ENCODE measurements at regions not wholly inside any gene's neighbourhood (a gene's known extent, or its start where the extent isn't known, plus 50 kb on each side); places are given as distances from the start of the nearest gene placed in this dataset.

- no peak for TF ChIP-seq CTCF (IDR thresholded peaks at IDR 0.05; ENCODE audit: extremely low read depth in 1 of 2, insufficient read depth in 1 of 2, low read depth in 1 of 2, low read length in 2 of 2)
- no peak for TF ChIP-seq EZH2 (IDR thresholded peaks at IDR 0.05; ENCODE audit: borderline replicate concordance, low read depth, low read length, severe bottlenecking)
- no peak for TF ChIP-seq MYC (IDR thresholded peaks at IDR 0.05; ENCODE audit: low read depth, low read length)
- TF ChIP-seq POLR2A (IDR thresholded peaks at IDR 0.05; ENCODE audit: low read depth, low read length), result no peak
- TF ChIP-seq POLR2AphosphoS5 (IDR thresholded peaks at IDR 0.05; ENCODE audit: insufficient read depth, low read depth, low read length), result no peak
- no peak for TF ChIP-seq JUN (IDR thresholded peaks at IDR 0.05; ENCODE audit: borderline replicate concordance, insufficient read depth, insufficient read length, low read depth)
- no peak for TF ChIP-seq GATA2 (IDR thresholded peaks at IDR 0.05; ENCODE audit: insufficient read depth, insufficient read length, low read depth, low read length)
- TF ChIP-seq, protein P1, sequence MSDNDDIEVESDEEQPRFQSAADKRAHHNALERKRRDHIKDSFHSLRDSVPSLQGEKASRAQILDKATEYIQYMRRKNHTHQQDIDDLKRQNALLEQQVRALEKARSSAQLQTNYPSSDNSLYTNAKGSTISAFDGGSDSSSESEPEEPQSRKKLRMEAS (IDR thresholded peaks at IDR 0.05; ENCODE audit: insufficient read depth, insufficient read length), result no peak
These were observed 364.6 kb upstream of the TBL1XR1 start for GRCh38 chr3:177561769-177562392.
